Mammary epithelial cell (primary cell): ENCODE measurements at regions not wholly inside any gene's neighbourhood (a gene's known extent, or its start where the extent isn't known, plus 50 kb on each side); places are given as distances from the start of the nearest gene placed in this dataset.

Experiments
- CTCF ChIP-seq, 2 donors: IDR thresholded peaks in 1 of 2; conservative IDR thresholded peaks in 1 of 2; 2 replicates each; pipeline ENCODE4 v1.5.1; 2011 to 2012; ENCODE audit warnings: inconsistent platforms in 2 of 2, low read length in 2 of 2, mild to moderate bottlenecking in 2 of 2, control low read depth in 1 of 2, low read depth in 1 of 2; ENCODE audit not compliant: insufficient read depth in 1 of 2; ENCODE audit errors: extremely low read depth in 1 of 2
- EZH2 ChIP-seq: IDR thresholded peaks from 2 replicates; pipeline ENCODE4 v1.6.1; 2012; ENCODE audit warnings: low read length, inconsistent platforms, borderline replicate concordance

GRCh38 chrX:39642071-39642470 is 455.7 kb downstream of the BCOR start:
- TF ChIP-seq EZH2 (no peak), CTCF (conservative IDR thresholded peaks at IDR 0.05 in 1 of 2, IDR thresholded peaks at IDR 0.05 in 1 of 2; ENCODE audit: extremely low read depth in 1 of 2, insufficient read depth in 1 of 2, low read depth in 1 of 2, low read length in 2 of 2) (no peak)
